GM12878 (cell line): ENCODE measurements at regions not wholly inside any gene's neighbourhood (a gene's known extent, or its start where the extent isn't known, plus 50 kb on each side); places are given as distances from the start of the nearest gene placed in this dataset.

Source experiments
- ATAC-seq: fragments of 200-7000 bp; cut with Tn5 transposase; 3 replicates; pipeline ENCODE4 v1.9.1; 2020; ENCODE audit warnings: mild to moderate bottlenecking, moderate library complexity
- BruUV-seq: library from RNA; stranded (reverse); fragments of 400-500 nt; replicated peaks from 2 replicates; lab custom pipeline; 2021; lab: Mats Ljungman, UMichigan
- CTCF ChIA-PET: fragments of 300-600 bp; sonication (Branson Sonifier 250); formaldehyde crosslinking; extraction: SDS; loops from one replicate; lab custom pipeline; 2021; ENCODE audit warnings: inconsistent platforms; lab: Yijun Ruan, JAX
- POLR2A ChIA-PET: fragments of 350-600 bp; formaldehyde crosslinking; extraction: SDS; loops from one replicate; lab custom pipeline; 2021; ENCODE audit warnings: inconsistent platforms; lab: Charles Lee
- RAD21 ChIA-PET: fragments of 300-600 bp; sonication (Branson Sonifier 250); formaldehyde crosslinking; loops from one replicate; lab custom pipeline; 2023; ENCODE audit warnings: antibody characterized with exemption; ENCODE audit not compliant: unreplicated experiment; lab: Charles Lee
- SMC1A ChIA-PET: fragments of 300-600 bp; sonication (Branson Sonifier 250); formaldehyde crosslinking; loops from one replicate; lab custom pipeline; 2023; ENCODE audit not compliant: unreplicated experiment, uncharacterized antibody; lab: Charles Lee
- DNase-seq: peaks from one replicate; pipeline ENCODE4 v3.0.0-alpha.2; 2011; ENCODE audit warnings: low read depth, low spot score
- FAIRE-seq: peaks from 3 replicates; lab custom pipeline; 2011; peaks lifted over from hg19 to GRCh38; lab: Jason Lieb, UNC
- H2AFZ ChIP-seq: 2 replicates; pipeline ENCODE4 v1.6.0; 2011; ENCODE audit warnings: low read depth, low read length, control low read depth; ENCODE audit not compliant: control insufficient read depth
- H3K27ac ChIP-seq: 2 replicates; pipeline ENCODE4 v1.5.1; 2011; ENCODE audit warnings: control low read depth; ENCODE audit not compliant: control insufficient read depth, insufficient read depth
- H3K27me3 ChIP-seq, 2 experiments: replicated peaks in 1 of 2; 2 replicates each; pipeline versions ENCODE4 v1.6.0 to v1.6.1; 2011; ENCODE audit warnings: low read length in 1 of 2; ENCODE audit not compliant: control insufficient read depth in 2 of 2, insufficient read depth in 2 of 2
- H3K36me3 ChIP-seq, 2 experiments: 2 replicates each; pipeline ENCODE4 v1.5.1; 2011; ENCODE audit warnings: low read length in 1 of 2; ENCODE audit not compliant: control insufficient read depth in 2 of 2, insufficient read depth in 2 of 2
- H3K4me1 ChIP-seq: 2 replicates; pipeline ENCODE4 v1.6.1; 2011; ENCODE audit warnings: mild to moderate bottlenecking, low read length, moderate library complexity, mixed read lengths; ENCODE audit not compliant: control insufficient read depth, insufficient read depth
- H3K4me2 ChIP-seq: 2 replicates; pipeline ENCODE4 v1.6.0; 2011; ENCODE audit warnings: control low read depth; ENCODE audit not compliant: control insufficient read depth, insufficient read depth
- H3K4me3 ChIP-seq: fragments of 200-600 bp; sonication (generic); 2 replicates; pipeline ENCODE4 v1.5.1; 2016
- H3K79me2 ChIP-seq: 2 replicates; pipeline ENCODE4 v1.6.0; 2011; ENCODE audit warnings: low read length; ENCODE audit not compliant: control insufficient read depth, insufficient read depth
- H3K9ac ChIP-seq: 2 replicates; pipeline ENCODE4 v1.8.0; 2011; ENCODE audit warnings: low read length, control low read depth, mixed read lengths; ENCODE audit not compliant: control insufficient read depth, insufficient read depth
- H3K9me3 ChIP-seq: replicated peaks from 3 replicates; pipeline ENCODE4 v1.5.1; 2011; ENCODE audit warnings: mild to moderate bottlenecking, low read length; ENCODE audit not compliant: control insufficient read depth, insufficient read depth
- H4K20me1 ChIP-seq: 2 replicates; pipeline ENCODE4 v1.6.0; 2011; ENCODE audit not compliant: control insufficient read depth, insufficient read depth
- ASH2L ChIP-seq: fragments of 300-600, 200-600 bp; sonication (generic); IDR thresholded peaks from 2 replicates; pipeline ENCODE4 v1.6.1; 2017; ENCODE audit warnings: low read depth, mild to moderate bottlenecking, borderline replicate concordance
- DPF2 ChIP-seq: fragments of 450-650 bp; IDR thresholded peaks from 2 replicates; pipeline ENCODE4 v1.6.1; 2017; ENCODE audit warnings: mild to moderate bottlenecking
- HCFC1 ChIP-seq: fragments of 150-350 bp; IDR thresholded peaks from 2 replicates; pipeline ENCODE4 v1.6.1; 2014; ENCODE audit warnings: low read length
- IKZF2 ChIP-seq, 2 experiments: fragments of 450-650 bp; IDR thresholded peaks; 2 replicates each; pipeline ENCODE4 v1.6.1; 2017; ENCODE audit warnings: mild to moderate bottlenecking in 2 of 2, moderate library complexity in 2 of 2
- RUNX3 ChIP-seq: IDR thresholded peaks from 2 replicates; pipeline ENCODE4 v1.6.1; 2012; ENCODE audit warnings: low read length, inconsistent platforms
- SPI1 ChIP-seq: IDR thresholded peaks from 2 replicates; pipeline ENCODE4 v1.6.1; 2011; ENCODE audit warnings: low read depth, mild to moderate bottlenecking, low read length, moderate library complexity, borderline replicate concordance; ENCODE audit not compliant: insufficient read depth
- SUPT20H ChIP-seq: IDR thresholded peaks from 2 replicates; pipeline ENCODE4 v1.6.1; 2011; ENCODE audit warnings: low read depth, mild to moderate bottlenecking, low read length, moderate library complexity, borderline replicate concordance; ENCODE audit not compliant: control insufficient read depth
- ZZZ3 ChIP-seq: IDR thresholded peaks from 2 replicates; pipeline ENCODE4 v1.6.1; 2011; ENCODE audit warnings: low read depth; ENCODE audit not compliant: control insufficient read depth, insufficient read length
- WGBS: methylation state at CpG from one replicate; pipeline ENCODE4 v1.1.6; 2016; ENCODE audit warnings: low lambda C conversion rate; ENCODE audit not compliant: insufficient replicate concordance, insufficient coverage; ENCODE audit errors: missing lambda C conversion rate; 5-methylcytosine and 5-hydroxymethylcytosine counted together
- in situ Hi-C: fragments of 300-500 bp; cut with MboI; formaldehyde crosslinking; loops from 9 replicates; pipeline ENCODE4 v1.14.3; 2018; ENCODE audit warnings: mixed read lengths
- intact Hi-C: fragments of 100-400 bp; cut with micrococcal nuclease; formaldehyde crosslinking; loops from one replicate; pipeline ENCODE4 v1.14.2; 2022; ENCODE audit not compliant: unreplicated experiment

DNA sequence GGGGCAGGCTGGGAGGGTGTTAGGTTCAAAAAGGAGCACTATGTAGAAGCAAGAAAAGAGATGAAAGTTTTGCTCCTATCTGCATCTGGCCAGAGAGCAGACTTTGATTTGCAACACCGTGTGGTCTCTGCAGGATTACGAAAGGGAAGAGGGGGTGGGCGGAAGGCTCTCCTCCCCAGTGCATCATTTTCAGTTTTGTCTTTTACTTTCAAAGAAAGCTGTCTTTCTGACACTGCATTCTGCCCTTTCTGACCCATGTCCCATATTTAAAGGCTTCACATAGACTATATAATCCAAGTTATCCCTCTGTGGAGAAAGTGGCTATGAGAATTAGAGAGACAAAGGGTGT is 126.5 kb downstream of the RHOU start:
- peaks cover 0 to 4% of the 10 kb centered on the region in 2 experiments; a peak in 2 of 4 replicates for H3K27me3 ChIP-seq
- DNase-seq (no peak), ATAC-seq (peak; percentile 11; the same call in 1 of the 3 replicates), FAIRE-seq (no peak)
- H3K27ac ChIP-seq, result no peak overlapping the region
- intact Hi-C loops (no loop called here), in situ Hi-C loops (no loop called here)
- 1% methylated on average over 3 of the region's 3 CpGs for WGBS
- no peak overlapping the region for H3K4me3 ChIP-seq
- no peaks in the 10 kb centered on the region for H3K9me3 ChIP-seq
- H3K79me2 ChIP-seq, result no peaks in the 10 kb centered on the region
- TF ChIP-seq IKZF2 (IDR thresholded peaks at IDR 0.05) (no peak), SPI1 (no peak), RUNX3 (no peak), ZZZ3 (no peak), HCFC1 (no peak), ASH2L (no peak), SUPT20H (no peak), DPF2 (no peak)
- no peaks in the 10 kb centered on the region for H3K4me1 ChIP-seq
- CTCF ChIA-PET, result no interaction called here
- no peak overlapping the region for H2AFZ ChIP-seq
- SMC1A ChIA-PET, result interaction anchor here (1.1 to 1.5 kb wide), 3 partner anchors 12 to 35 kb away, joined by 3 to 6 read pairs (median 6); no protein-coding TSS in a partner anchor
- H3K36me3 ChIP-seq, result no peaks in the 10 kb centered on the region
- RAD21 ChIA-PET, result interaction anchor here (0.8 to 4.1 kb wide), 2 partner anchors 12 to 21 kb away, joined by 7 to 33 read pairs; no protein-coding TSS in a partner anchor
- H3K4me2 ChIP-seq, result no peak overlapping the region
- H4K20me1 ChIP-seq, result no peaks in the 10 kb centered on the region
- no TSS peak for BruUV-seq
- no peak overlapping the region for H3K9ac ChIP-seq
- POLR2A ChIA-PET, result no interaction called here
